Breast epithelium (tissue), 3 donors: ENCODE measurements at regions not wholly inside any gene's neighbourhood (a gene's known extent, or its start where the extent isn't known, plus 50 kb on each side); places are given as distances from the start of the nearest gene placed in this dataset.

Source experiments
- CTCF ChIP-seq, 3 donors: fragments of 450-650 bp; IDR thresholded peaks; one replicate each; pipeline ENCODE4 v1.5.1; 2016 to 2017; ENCODE audit warnings: antibody characterized with exemption in 3 of 3, mild to moderate bottlenecking in 3 of 3, moderate library complexity in 3 of 3
- POLR2A ChIP-seq: fragments of 450-650 bp; IDR thresholded peaks from one replicate; pipeline ENCODE4 v1.6.1; 2016; ENCODE audit warnings: antibody characterized with exemption, mild to moderate bottlenecking, moderate library complexity
- POLR2AphosphoS5 ChIP-seq, 3 donors: sonication (generic); formaldehyde crosslinking; IDR thresholded peaks; one replicate each; pipeline ENCODE4 v1.6.1; 2017; ENCODE audit warnings: antibody characterized with exemption in 3 of 3

- TF ChIP-seq POLR2AphosphoS5 (IDR thresholded peaks at IDR 0.05) (no peak), CTCF (IDR thresholded peaks at IDR 0.05) (no peak), POLR2A (no peak)
These were observed 213.9 kb downstream of the ACKR3 start for GRCh38 chr2:236783417-236784020.
